CD4-positive, CD25-positive, alpha-beta regulatory T cell (primary cell): ENCODE measurements at regions not wholly inside any gene's neighbourhood (a gene's known extent, or its start where the extent isn't known, plus 50 kb on each side); places are given as distances from the start of the nearest gene placed in this dataset.
"Not testable (repeated sequence)": the region's sequence is repeated elsewhere in the genome, so short reads cannot be mapped to it uniquely, and the experiment has no call there.

ENCODE experiments used
- ATAC-seq, 2 donors: fragments of 150-1000 bp; cut with Tn5 transposase; one replicate each; pipeline ENCODE4 v1.10.0; 2021; ENCODE audit warnings: low read depth in 2 of 2, moderate number of reproducible peaks in 2 of 2, moderate library complexity in 1 of 2
- DNase-seq, 3 donors: peaks; one replicate each; pipeline versions ENCODE4 v3.0.0 to v3.0.0-alpha.2; 2012 to 2022; ENCODE audit warnings: mixed read lengths in 1 of 3
- H3K27ac ChIP-seq: one replicate; pipeline ENCODE4 v1.7.0; 2013; ENCODE audit warnings: mild to moderate bottlenecking, low read length; ENCODE audit not compliant: insufficient read depth, poor library complexity, severe bottlenecking
- H3K27me3 ChIP-seq: one replicate; pipeline ENCODE4 v1.7.0; 2013; ENCODE audit warnings: low read length; ENCODE audit not compliant: control insufficient read depth, insufficient read depth
- H3K36me3 ChIP-seq: one replicate; pipeline ENCODE4 v1.7.0; 2013; ENCODE audit warnings: mild to moderate bottlenecking, low read length, moderate library complexity; ENCODE audit not compliant: control insufficient read depth, insufficient read depth
- H3K4me1 ChIP-seq: 2 replicates; pipeline ENCODE4 v1.7.0; 2013; ENCODE audit warnings: mild to moderate bottlenecking, low read length; ENCODE audit not compliant: insufficient read depth, control insufficient read depth, poor library complexity, severe bottlenecking
- H3K4me3 ChIP-seq: one replicate; pipeline ENCODE4 v1.7.0; 2013; ENCODE audit warnings: low read depth, mild to moderate bottlenecking, low read length, moderate library complexity
- H3K9me3 ChIP-seq, 2 experiments: 1 replicate in 1 of 2; 2 replicates in 1 of 2; pipeline ENCODE4 v1.7.0; 2013; ENCODE audit warnings: low read length in 2 of 2, mild to moderate bottlenecking in 1 of 2, moderate library complexity in 1 of 2; ENCODE audit not compliant: control insufficient read depth in 2 of 2
- H3K27ac Mint-ChIP-seq, 3 donors: one replicate each; pipeline ENCODE4 v1.8.0; 2020 to 2022; ENCODE audit warnings: mild to moderate bottlenecking in 3 of 3, mixed read lengths in 3 of 3, moderate library complexity in 2 of 3
- H3K27me3 Mint-ChIP-seq: one replicate; pipeline ENCODE4 v1.8.0; 2022; ENCODE audit warnings: mild to moderate bottlenecking, mixed read lengths
- H3K36me3 Mint-ChIP-seq: one replicate; pipeline ENCODE4 v1.8.0; 2020; ENCODE audit warnings: mixed read lengths
- H3K4me1 Mint-ChIP-seq, 4 donors: one replicate each; pipeline ENCODE4 v1.8.0; 2020 to 2022; ENCODE audit warnings: mixed read lengths in 4 of 4, mild to moderate bottlenecking in 1 of 4
- H3K4me3 Mint-ChIP-seq, 4 donors: one replicate each; pipeline ENCODE4 v1.8.0; 2020 to 2022; ENCODE audit warnings: mild to moderate bottlenecking in 4 of 4, mixed read lengths in 4 of 4, moderate library complexity in 3 of 4
- H3K9me3 Mint-ChIP-seq, 7 donors: one replicate each; pipeline ENCODE4 v1.8.0; 2020 to 2022; ENCODE audit warnings: mixed read lengths in 7 of 7, mild to moderate bottlenecking in 3 of 7, moderate library complexity in 2 of 7

GRCh38 chrX:87941841-87942240 is 424.2 kb downstream of the KLHL4 start:
- Mint-ChIP-seq H3K9me3 (peaks cover 0 to 6% (median 0%) of the 10 kb centered on the region in 7 donors), H3K27me3 (no peaks in the 10 kb centered on the region), H3K4me1 (no peaks in the 10 kb centered on the region), H3K36me3 (no peaks in the 10 kb centered on the region), H3K4me3 (no peak overlapping the region), H3K27ac (no peak overlapping the region)
- H3K9me3 ChIP-seq = no peaks in the 10 kb centered on the region
- DNase-seq = no peak
- no peaks in the 10 kb centered on the region for H3K4me1 ChIP-seq
- H3K4me3 ChIP-seq = no peak overlapping the region
- no peaks in the 10 kb centered on the region for H3K36me3 ChIP-seq
- no peaks in the 10 kb centered on the region for H3K27me3 ChIP-seq
- no peak for ATAC-seq
- H3K27ac ChIP-seq = no peak overlapping the region

- H3K9me3 Mint-ChIP-seq = peaks cover 0 to 2% (median 0%) of the 10 kb centered on the region in 7 donors
- no peaks in the 10 kb centered on the region for H3K9me3 ChIP-seq
- no peaks in the 10 kb centered on the region for H3K36me3 ChIP-seq
- ATAC-seq (no peak), DNase-seq (no peak)
- H3K4me3 Mint-ChIP-seq = no peak overlapping the region
- H3K36me3 Mint-ChIP-seq = no peaks in the 10 kb centered on the region
- no peaks in the 10 kb centered on the region for H3K4me1 Mint-ChIP-seq
- H3K4me3 ChIP-seq = no peak overlapping the region
- no peaks in the 10 kb centered on the region for H3K4me1 ChIP-seq
- H3K27ac ChIP-seq = no peak overlapping the region
- no peak overlapping the region for H3K27ac Mint-ChIP-seq
- H3K27me3 Mint-ChIP-seq = no peaks in the 10 kb centered on the region
- H3K27me3 ChIP-seq = no peaks in the 10 kb centered on the region
Measured at GRCh38 chrX:87961471-87961870, 443.9 kb downstream of the KLHL4 start.

- Mint-ChIP-seq H3K4me1 (no peaks in the 10 kb centered on the region), H3K36me3 (no peaks in the 10 kb centered on the region), H3K9me3 (peaks cover 0 to 3% (median 0%) of the 10 kb centered on the region in 7 donors), H3K27ac (no peak overlapping the region), H3K27me3 (no peaks in the 10 kb centered on the region), H3K4me3 (no peak overlapping the region)
- H3K4me3 ChIP-seq = no peak overlapping the region
- H3K4me1 ChIP-seq = no peaks in the 10 kb centered on the region
- ATAC-seq (no peak), DNase-seq (no peak)
- no peak overlapping the region for H3K27ac ChIP-seq
- H3K9me3 ChIP-seq = no peaks in the 10 kb centered on the region
- no peaks in the 10 kb centered on the region for H3K27me3 ChIP-seq
- H3K36me3 ChIP-seq = no peaks in the 10 kb centered on the region
Measured at GRCh38 chrX:87968118-87968517, 450.5 kb downstream of the KLHL4 start.

- not testable (repeated sequence) for H3K4me1 Mint-ChIP-seq, H3K4me3 Mint-ChIP-seq, DNase-seq, H3K9me3 Mint-ChIP-seq, ATAC-seq, H3K27ac Mint-ChIP-seq, H3K4me1 ChIP-seq, H3K36me3 Mint-ChIP-seq, H3K9me3 ChIP-seq, H3K4me3 ChIP-seq, H3K27me3 ChIP-seq, H3K36me3 ChIP-seq, H3K27ac ChIP-seq, H3K27me3 Mint-ChIP-seq
Measured at GRCh38 chrX:87972121-87972520, 454.5 kb downstream of the KLHL4 start.

GRCh38 chrX:87975365-87975764 is 457.8 kb downstream of the KLHL4 start:
- Histone ChIP-seq H3K27me3 (no peaks in the 10 kb centered on the region), H3K9me3 (peaks cover 0 to 2% of the 10 kb centered on the region in 2 experiments), H3K27ac (no peak overlapping the region), H3K4me1 (no peaks in the 10 kb centered on the region), H3K36me3 (no peaks in the 10 kb centered on the region), H3K4me3 (no peak overlapping the region)
- peaks cover 0 to 11% (median 3%) of the 10 kb centered on the region in 7 donors for H3K9me3 Mint-ChIP-seq
- H3K4me1 Mint-ChIP-seq = no peaks in the 10 kb centered on the region
- no peaks in the 10 kb centered on the region for H3K36me3 Mint-ChIP-seq
- no peak overlapping the region for H3K4me3 Mint-ChIP-seq
- ATAC-seq (no peak), DNase-seq (no peak)
- H3K27me3 Mint-ChIP-seq = no peaks in the 10 kb centered on the region
- H3K27ac Mint-ChIP-seq = no peak overlapping the region

- not testable (repeated sequence) for H3K4me1 Mint-ChIP-seq, H3K27ac ChIP-seq, H3K27me3 ChIP-seq, H3K36me3 ChIP-seq, H3K4me3 Mint-ChIP-seq, H3K36me3 Mint-ChIP-seq, DNase-seq, H3K9me3 ChIP-seq, H3K4me1 ChIP-seq, ATAC-seq, H3K4me3 ChIP-seq, H3K27me3 Mint-ChIP-seq, H3K27ac Mint-ChIP-seq
- H3K9me3 Mint-ChIP-seq = peaks cover 0 to 16% (median 4%) of the 10 kb centered on the region in 7 donors
Measured at GRCh38 chrX:88007873-88008272, 490.3 kb downstream of the KLHL4 start.

- DNase-seq = no peak
- Histone ChIP-seq H3K36me3 (no peaks in the 10 kb centered on the region), H3K27me3 (no peaks in the 10 kb centered on the region), H3K27ac (no peak overlapping the region), H3K4me1 (no peaks in the 10 kb centered on the region), H3K4me3 (no peak overlapping the region), H3K9me3 (peaks cover 0 to 3% of the 10 kb centered on the region in 2 experiments)
- no peak for ATAC-seq
- no peak overlapping the region for H3K27ac Mint-ChIP-seq
- H3K4me3 Mint-ChIP-seq = no peak overlapping the region
- H3K9me3 Mint-ChIP-seq = peaks cover 0 to 5% (median 1%) of the 10 kb centered on the region in 7 donors
- H3K27me3 Mint-ChIP-seq = no peaks in the 10 kb centered on the region
- H3K36me3 Mint-ChIP-seq = no peaks in the 10 kb centered on the region
- H3K4me1 Mint-ChIP-seq = no peaks in the 10 kb centered on the region
Measured at GRCh38 chrX:88024022-88024421, 506.4 kb downstream of the KLHL4 start.

- no peaks in the 10 kb centered on the region for H3K9me3 ChIP-seq
- no peaks in the 10 kb centered on the region for H3K4me1 ChIP-seq
- no peaks in the 10 kb centered on the region for H3K27me3 Mint-ChIP-seq
- H3K36me3 ChIP-seq = no peaks in the 10 kb centered on the region
- H3K9me3 Mint-ChIP-seq = peaks cover 0 to 4% (median 1%) of the 10 kb centered on the region in 7 donors
- H3K4me1 Mint-ChIP-seq = no peaks in the 10 kb centered on the region
- ATAC-seq (no peak), DNase-seq (no peak)
- H3K27ac ChIP-seq = no peak overlapping the region
- H3K27ac Mint-ChIP-seq = no peak overlapping the region
- H3K4me3 ChIP-seq = no peak overlapping the region
- no peak overlapping the region for H3K4me3 Mint-ChIP-seq
- H3K27me3 ChIP-seq = no peaks in the 10 kb centered on the region
- H3K36me3 Mint-ChIP-seq = no peaks in the 10 kb centered on the region
Measured at GRCh38 chrX:88072339-88073030, 554.9 kb downstream of the KLHL4 start.
